Stimulated activated effector memory CD8-positive, alpha-beta T cell treated with anti-CD3 and anti-CD28 coated beads, Interleukin-12 subunit alpha, Interleukin-12 subunit beta, amount 100 ng/mL, for 72 hours (primary cell): ENCODE measurements at regions not wholly inside any gene's neighbourhood (a gene's known extent, or its start where the extent isn't known, plus 50 kb on each side); places are given as distances from the start of the nearest gene placed in this dataset.

Experiments
- ATAC-seq: fragments of 150-1000 bp; cut with Tn5 transposase; 2 replicates; pipeline ENCODE4 v1.10.0; 2021
- DNase-seq, 2 donors: peaks; one replicate each; pipeline ENCODE4 v3.0.0; 2021 to 2022; ENCODE audit warnings: low spot score in 2 of 2
- H3K27ac Mint-ChIP-seq: one replicate; pipeline ENCODE4 v1.8.0; 2022; ENCODE audit warnings: mild to moderate bottlenecking, mixed read lengths
- H3K36me3 Mint-ChIP-seq: one replicate; pipeline ENCODE4 v1.8.0; 2022; ENCODE audit warnings: mild to moderate bottlenecking, mixed read lengths
- H3K4me1 Mint-ChIP-seq: one replicate; pipeline ENCODE4 v1.8.0; 2022; ENCODE audit warnings: mixed read lengths
- H3K4me3 Mint-ChIP-seq: one replicate; pipeline ENCODE4 v1.8.0; 2022; ENCODE audit warnings: mild to moderate bottlenecking, mixed read lengths
- H3K9me3 Mint-ChIP-seq: one replicate; pipeline ENCODE4 v1.8.0; 2022; ENCODE audit warnings: mixed read lengths

DNA sequence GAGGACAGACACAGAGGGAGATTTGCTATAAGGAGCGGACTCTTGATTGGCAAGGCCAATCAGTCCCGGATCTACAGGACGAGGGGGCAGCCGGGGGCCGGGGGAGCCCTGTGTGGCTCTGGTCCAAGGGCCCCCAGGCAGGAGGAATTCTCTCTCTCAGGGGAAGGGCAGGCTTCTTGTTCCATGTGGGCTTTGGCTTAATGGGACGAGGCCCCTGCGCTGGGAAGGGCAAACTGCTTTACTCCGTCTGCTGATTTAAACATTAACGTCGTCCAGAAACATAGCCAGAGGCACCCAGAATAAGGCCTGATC, 75.9 kb downstream of the TMEM18 start:
- DNase-seq = no peak
- H3K4me3 Mint-ChIP-seq = no peak overlapping the region
- no peaks in the 10 kb centered on the region for H3K36me3 Mint-ChIP-seq
- H3K4me1 Mint-ChIP-seq = no peaks in the 10 kb centered on the region
- no peak overlapping the region for H3K27ac Mint-ChIP-seq
- no peak for ATAC-seq
- no peaks in the 10 kb centered on the region for H3K9me3 Mint-ChIP-seq

- no peak for DNase-seq
- Mint-ChIP-seq H3K36me3 (no peaks in the 10 kb centered on the region), H3K27ac (no peak overlapping the region), H3K9me3 (no peaks in the 10 kb centered on the region), H3K4me3 (no peak overlapping the region), H3K4me1 (no peaks in the 10 kb centered on the region)
- no peak for ATAC-seq
Observed at GRCh38 chr2:600542-601386, 76.4 kb downstream of the TMEM18 start.

DNA sequence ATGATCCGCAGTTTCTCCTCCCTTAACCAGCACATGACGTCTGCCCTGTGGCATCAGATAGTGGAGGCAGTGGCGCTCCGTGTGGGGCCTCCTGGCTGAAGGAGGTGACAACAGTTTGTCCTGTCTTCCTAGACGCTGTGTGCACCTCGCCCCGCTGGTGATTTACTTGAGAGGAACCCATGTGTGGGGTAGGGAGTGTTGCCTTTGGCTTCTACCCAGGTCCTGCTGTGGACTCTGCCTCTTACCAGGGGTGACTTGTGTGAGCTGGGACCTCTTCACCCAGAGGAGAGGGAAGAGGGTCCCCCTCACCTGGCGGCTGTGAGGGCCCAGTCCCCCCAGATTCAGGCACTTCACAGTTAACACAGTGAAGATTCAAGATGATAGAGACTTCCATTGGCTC, 77.6 kb downstream of the TMEM18 start:
- H3K36me3 Mint-ChIP-seq = no peaks in the 10 kb centered on the region
- H3K4me3 Mint-ChIP-seq = no peak overlapping the region
- no peaks in the 10 kb centered on the region for H3K4me1 Mint-ChIP-seq
- no peak overlapping the region for H3K27ac Mint-ChIP-seq
- no peak for ATAC-seq
- DNase-seq = no peak
- no peaks in the 10 kb centered on the region for H3K9me3 Mint-ChIP-seq

DNA sequence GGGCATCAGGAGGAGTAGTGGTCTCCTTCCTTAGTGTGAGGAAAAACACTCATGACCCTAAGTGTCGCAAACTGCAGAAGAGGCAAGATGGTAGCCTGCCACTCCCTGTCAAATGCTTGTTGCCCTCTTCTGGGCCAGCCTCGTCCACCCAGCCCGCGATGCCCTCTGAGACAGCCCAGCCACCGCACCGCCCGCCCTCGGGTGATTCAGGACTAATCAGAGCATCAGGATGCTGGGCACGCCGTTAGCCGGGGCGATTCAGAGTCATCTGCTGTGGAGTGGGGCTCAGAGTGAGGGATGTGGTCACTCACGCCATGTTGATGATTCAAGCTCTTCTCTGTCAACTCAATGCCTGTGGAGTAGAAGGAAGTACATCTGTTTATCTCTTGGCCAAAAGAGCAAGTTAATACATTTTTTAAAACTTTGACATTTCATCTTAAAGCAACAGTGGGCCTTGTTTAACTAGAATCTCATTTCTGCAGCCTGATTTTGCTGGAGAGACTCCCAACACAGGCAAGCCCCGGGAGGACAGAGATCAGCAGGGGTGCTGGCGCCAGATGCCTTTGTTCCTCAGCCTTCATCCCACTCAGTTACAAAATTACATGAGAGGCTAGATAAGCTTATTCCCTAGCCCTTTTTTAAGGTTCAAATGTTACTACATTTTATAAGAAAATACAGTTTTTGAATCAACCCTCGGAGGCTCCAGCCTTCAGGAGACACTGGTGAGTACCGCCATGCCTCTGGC, 79.0 kb downstream of the TMEM18 start:
- H3K9me3 Mint-ChIP-seq = no peaks in the 10 kb centered on the region
- no peak overlapping the region for H3K27ac Mint-ChIP-seq
- ATAC-seq (no peak), DNase-seq (no peak)
- no peaks in the 10 kb centered on the region for H3K4me1 Mint-ChIP-seq
- H3K36me3 Mint-ChIP-seq = no peaks in the 10 kb centered on the region
- no peak overlapping the region for H3K4me3 Mint-ChIP-seq

- H3K36me3 Mint-ChIP-seq = no peaks in the 10 kb centered on the region
Observed at GRCh38 chr2:595831-596592, 81.2 kb downstream of the TMEM18 start.

DNA sequence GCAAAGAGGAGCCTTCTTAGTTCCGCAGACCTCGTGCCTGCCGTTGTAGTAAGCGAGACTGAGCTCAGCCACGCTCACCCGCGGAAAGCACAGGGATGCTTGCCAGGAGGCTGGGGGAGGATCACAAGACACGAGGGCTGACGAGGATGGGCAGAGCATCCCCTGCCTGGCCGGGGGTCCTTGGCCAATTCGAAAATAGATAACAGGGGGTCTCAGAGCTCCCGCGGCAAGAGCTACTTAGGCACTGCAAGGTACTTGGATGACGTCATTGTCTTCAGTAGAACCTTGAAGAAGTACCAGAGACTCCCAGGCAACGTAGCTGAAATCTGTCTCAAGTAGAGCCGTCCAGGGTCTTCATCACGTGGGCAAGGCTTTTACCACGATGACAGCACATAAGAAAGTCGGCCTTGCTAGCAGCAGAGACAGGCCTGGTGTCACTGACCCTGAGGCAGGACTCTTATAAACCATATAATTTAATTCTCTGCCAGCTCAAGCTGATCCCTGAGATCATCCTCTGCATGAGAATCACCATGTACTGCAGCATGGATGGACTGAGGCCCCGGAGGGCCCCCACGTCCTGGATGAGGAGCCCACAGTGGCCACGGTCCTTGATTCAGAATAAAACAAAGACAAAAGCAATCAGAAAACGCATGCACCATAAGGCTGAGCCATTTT, 81.9 kb downstream of the TMEM18 start:
- H3K4me3 Mint-ChIP-seq = no peak overlapping the region
- no peak overlapping the region for H3K27ac Mint-ChIP-seq

More at GRCh38 chr2:595831-596592, 81.2 kb downstream of the TMEM18 start:
- no peak for ATAC-seq
- no peaks in the 10 kb centered on the region for H3K4me1 Mint-ChIP-seq
- H3K9me3 Mint-ChIP-seq = no peaks in the 10 kb centered on the region
- H3K4me3 Mint-ChIP-seq = no peak overlapping the region
- H3K27ac Mint-ChIP-seq = no peak overlapping the region
- no peak for DNase-seq

DNA sequence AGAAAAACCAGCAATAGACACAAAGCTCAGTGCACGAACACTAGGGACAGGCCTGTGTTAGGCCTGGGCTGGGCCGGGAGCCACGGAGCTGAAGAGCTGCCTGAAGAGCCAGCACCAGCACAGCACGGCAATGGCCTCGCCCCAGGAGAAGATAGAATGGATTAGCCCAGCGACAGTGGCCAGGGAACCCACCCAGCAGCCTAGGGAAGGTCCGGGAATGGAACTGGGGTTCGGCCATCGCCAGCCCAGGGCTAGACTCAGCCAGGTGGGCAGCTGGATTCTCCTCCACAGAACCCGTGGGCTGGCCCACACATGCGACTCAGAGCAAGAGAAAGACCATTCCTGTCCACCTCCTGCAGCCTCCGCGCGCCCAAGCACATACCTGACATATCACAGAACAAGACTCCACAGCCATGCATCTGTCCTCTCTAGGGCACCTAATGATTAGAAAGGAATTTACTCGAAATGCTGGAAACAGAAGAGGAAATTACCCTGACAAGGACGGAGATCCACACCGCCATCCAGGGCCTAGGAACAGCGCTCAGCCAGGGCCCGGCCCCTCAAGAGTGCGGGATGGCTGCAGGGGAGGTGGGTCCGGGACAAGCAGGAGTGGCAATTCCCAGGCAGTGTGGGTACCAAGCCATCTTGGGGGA, 82.8 kb downstream of the TMEM18 start:
- DNase-seq = no peak
- no peaks in the 10 kb centered on the region for H3K4me1 Mint-ChIP-seq
- no peak overlapping the region for H3K27ac Mint-ChIP-seq
- ATAC-seq = no peak
- H3K9me3 Mint-ChIP-seq = no peaks in the 10 kb centered on the region
- H3K4me3 Mint-ChIP-seq = no peak overlapping the region
- H3K36me3 Mint-ChIP-seq = no peaks in the 10 kb centered on the region

More for the DNA sequence above, 81.9 kb downstream of the TMEM18 start:
- DNase-seq (no peak), ATAC-seq (no peak)
- no peaks in the 10 kb centered on the region for H3K36me3 Mint-ChIP-seq
- H3K9me3 Mint-ChIP-seq = no peaks in the 10 kb centered on the region
- H3K4me1 Mint-ChIP-seq = no peaks in the 10 kb centered on the region

GRCh38 chr2:593356-594026, 83.7 kb downstream of the TMEM18 start:
- Mint-ChIP-seq H3K36me3 (no peaks in the 10 kb centered on the region), H3K27ac (no peak overlapping the region), H3K9me3 (no peaks in the 10 kb centered on the region), H3K4me1 (no peaks in the 10 kb centered on the region), H3K4me3 (no peak overlapping the region)
- ATAC-seq (no peak), DNase-seq (no peak)

DNA sequence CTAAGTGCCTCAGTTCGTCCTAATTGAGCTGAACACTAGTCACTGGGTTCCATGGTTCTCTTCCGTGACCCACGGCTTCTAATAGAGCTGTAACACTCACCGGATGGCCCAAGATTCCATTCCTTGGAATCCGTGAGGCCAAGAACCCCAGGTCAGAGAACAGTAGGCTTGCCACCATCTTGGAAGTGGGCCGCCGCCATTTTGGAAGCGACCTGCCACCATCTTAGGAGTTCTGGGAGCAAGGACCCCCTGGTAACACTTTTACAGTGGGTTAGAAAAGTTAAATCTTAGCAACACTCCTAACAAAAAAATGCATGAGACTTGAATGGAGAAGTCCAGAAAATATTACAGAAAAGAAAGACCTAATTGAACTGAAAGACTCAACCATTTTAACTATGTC, 84.5 kb downstream of the TMEM18 start:
- Mint-ChIP-seq H3K4me1 (no peaks in the 10 kb centered on the region), H3K4me3 (no peak overlapping the region), H3K36me3 (no peaks in the 10 kb centered on the region), H3K27ac (no peak overlapping the region), H3K9me3 (no peaks in the 10 kb centered on the region)
- DNase-seq = no peak
- no peak for ATAC-seq

GRCh38 chr2:590214-591175, 86.7 kb downstream of the TMEM18 start:
- Mint-ChIP-seq H3K4me1 (peaks cover 2% of the 10 kb centered on the region), H3K27ac (no peak overlapping the region), H3K36me3 (no peaks in the 10 kb centered on the region), H3K4me3 (no peak overlapping the region), H3K9me3 (no peaks in the 10 kb centered on the region)
- DNase-seq (no peak), ATAC-seq (no peak)

DNA sequence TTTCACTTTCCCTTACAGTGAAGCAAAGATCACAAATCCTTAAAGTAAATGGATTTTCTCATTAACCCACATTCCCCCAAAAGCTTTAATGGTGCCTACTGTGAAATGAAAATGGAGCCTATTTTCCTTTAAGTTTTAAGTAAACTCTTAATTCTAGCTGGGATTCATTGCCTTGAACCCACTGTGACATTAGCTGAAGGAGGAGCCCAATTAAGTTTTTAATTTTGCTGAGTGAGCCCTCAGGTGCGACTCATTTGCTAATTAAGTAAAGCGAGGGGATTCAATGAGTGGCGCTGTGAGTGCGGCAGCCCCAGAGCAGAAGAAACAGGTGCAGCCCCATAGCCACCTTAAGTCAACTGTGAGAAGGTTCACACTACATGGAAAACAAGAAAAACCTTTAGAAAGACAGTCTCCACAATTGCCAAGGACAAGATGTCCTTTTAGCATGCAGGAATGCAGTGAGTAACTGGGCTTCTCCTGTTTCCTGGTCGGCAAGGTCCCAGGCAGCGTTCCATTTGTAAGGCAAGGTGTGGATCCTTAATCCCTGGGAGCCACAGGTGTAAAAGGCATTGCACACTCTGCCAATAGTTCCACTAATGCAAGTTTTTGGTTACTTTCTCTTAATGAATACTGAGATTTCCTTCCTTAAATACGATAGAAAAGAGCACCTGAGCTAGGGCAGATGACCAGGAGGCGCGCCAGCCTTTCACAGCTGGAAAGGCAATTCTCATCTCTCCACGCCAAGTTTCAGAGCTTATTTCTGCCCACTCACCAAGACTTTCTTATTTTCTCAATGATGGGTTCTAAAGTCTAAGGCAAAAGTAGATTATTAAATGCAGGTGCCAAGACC, 87.7 kb downstream of the TMEM18 start:
- peaks cover 11% of the 10 kb centered on the region for H3K4me1 Mint-ChIP-seq
- no peak overlapping the region for H3K4me3 Mint-ChIP-seq
- DNase-seq (no peak), ATAC-seq (no peak)
- H3K27ac Mint-ChIP-seq = no peak overlapping the region
- H3K9me3 Mint-ChIP-seq = no peaks in the 10 kb centered on the region
- no peaks in the 10 kb centered on the region for H3K36me3 Mint-ChIP-seq

- peaks cover 11% of the 10 kb centered on the region for H3K4me1 Mint-ChIP-seq
- DNase-seq (no peak), ATAC-seq (no peak)
- H3K4me3 Mint-ChIP-seq = no peak overlapping the region
- no peaks in the 10 kb centered on the region for H3K9me3 Mint-ChIP-seq
- no peak overlapping the region for H3K27ac Mint-ChIP-seq
- no peaks in the 10 kb centered on the region for H3K36me3 Mint-ChIP-seq
Observed at GRCh38 chr2:588074-588645, 89.0 kb downstream of the TMEM18 start.
